ENCODE measurements at regions not wholly inside any gene's neighbourhood (a gene's known extent, or its start where the extent isn't known, plus 50 kb on each side); places are given as distances from the start of the nearest gene placed in this dataset.
A peak's percentile ranks its signal among the peaks of the same experiment; 100 is the strongest.

DNA sequence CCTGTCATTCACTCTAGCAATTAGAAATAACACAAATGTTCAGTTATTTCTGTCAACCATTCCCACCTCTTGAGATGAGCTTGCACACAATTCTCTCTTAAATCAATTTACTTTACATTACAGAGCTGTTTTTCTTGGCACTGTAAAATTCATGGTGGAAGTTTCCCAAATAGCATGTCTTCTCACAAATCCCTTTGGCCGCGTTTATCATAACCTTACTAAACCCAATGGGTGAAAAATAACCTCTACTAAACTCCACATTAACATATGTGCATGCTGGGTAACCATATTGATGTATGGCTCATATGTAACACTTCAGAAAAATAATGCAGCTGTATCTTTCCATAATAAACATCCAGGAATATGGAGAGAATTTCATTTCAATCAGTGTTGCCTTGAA lies 75.5 kb upstream of the SULT1C3 start:
- Histone ChIP-seq H3K27me3 (no peaks in the 10 kb centered on the region), H3K4me3 (no peak overlapping the region), H3K4me1 (ENCODE audit: low read depth) (no peaks in the 10 kb centered on the region), H3K27ac (no peak overlapping the region), H3K36me3 (no peaks in the 10 kb centered on the region), H3K9me3 (ENCODE audit: low read depth) (no peaks in the 10 kb centered on the region)
- no peak for DNase-seq (ENCODE audit: low read depth in 1 of 2, low spot score in 1 of 2)
- TF ChIP-seq, protein P1, sequence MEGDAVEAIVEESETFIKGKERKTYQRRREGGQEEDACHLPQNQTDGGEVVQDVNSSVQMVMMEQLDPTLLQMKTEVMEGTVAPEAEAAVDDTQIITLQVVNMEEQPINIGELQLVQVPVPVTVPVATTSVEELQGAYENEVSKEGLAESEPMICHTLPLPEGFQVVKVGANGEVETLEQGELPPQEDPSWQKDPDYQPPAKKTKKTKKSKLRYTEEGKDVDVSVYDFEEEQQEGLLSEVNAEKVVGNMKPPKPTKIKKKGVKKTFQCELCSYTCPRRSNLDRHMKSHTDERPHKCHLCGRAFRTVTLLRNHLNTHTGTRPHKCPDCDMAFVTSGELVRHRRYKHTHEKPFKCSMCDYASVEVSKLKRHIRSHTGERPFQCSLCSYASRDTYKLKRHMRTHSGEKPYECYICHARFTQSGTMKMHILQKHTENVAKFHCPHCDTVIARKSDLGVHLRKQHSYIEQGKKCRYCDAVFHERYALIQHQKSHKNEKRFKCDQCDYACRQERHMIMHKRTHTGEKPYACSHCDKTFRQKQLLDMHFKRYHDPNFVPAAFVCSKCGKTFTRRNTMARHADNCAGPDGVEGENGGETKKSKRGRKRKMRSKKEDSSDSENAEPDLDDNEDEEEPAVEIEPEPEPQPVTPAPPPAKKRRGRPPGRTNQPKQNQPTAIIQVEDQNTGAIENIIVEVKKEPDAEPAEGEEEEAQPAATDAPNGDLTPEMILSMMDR (IDR thresholded peaks at IDR 0.05; ENCODE audit: low read depth, low read length): no peak

DNA sequence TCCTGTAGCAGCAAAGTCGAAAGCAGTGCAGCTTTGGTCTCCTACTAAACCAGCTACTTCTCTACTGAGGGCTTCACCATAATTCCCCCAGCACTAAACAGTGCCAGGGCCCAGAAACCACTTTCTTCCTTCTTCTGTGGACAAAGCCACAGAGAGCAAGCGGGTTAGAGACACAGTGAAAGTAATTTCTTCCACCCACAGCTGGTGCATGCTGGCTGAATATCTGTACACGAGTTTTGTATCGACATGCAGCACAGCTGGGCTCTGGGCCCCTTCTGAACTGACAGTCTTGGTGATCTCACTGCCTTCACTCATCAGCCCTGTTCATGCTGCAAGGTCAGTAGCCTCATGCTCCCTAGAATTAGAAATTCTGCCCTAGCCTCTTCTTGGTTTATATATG lies 74.0 kb upstream of the SULT1C3 start:
- Histone ChIP-seq H3K4me1 (ENCODE audit: low read depth) (no peaks in the 10 kb centered on the region), H3K4me3 (no peak overlapping the region), H3K36me3 (no peaks in the 10 kb centered on the region), H3K27me3 (no peaks in the 10 kb centered on the region), H3K27ac (no peak overlapping the region), H3K9me3 (ENCODE audit: low read depth) (no peaks in the 10 kb centered on the region)
- DNase-seq (ENCODE audit: low read depth in 1 of 2, low spot score in 1 of 2): no peak
- TF ChIP-seq, protein P1 (IDR thresholded peaks at IDR 0.05; ENCODE audit: low read depth, low read length): no peak

DNA sequence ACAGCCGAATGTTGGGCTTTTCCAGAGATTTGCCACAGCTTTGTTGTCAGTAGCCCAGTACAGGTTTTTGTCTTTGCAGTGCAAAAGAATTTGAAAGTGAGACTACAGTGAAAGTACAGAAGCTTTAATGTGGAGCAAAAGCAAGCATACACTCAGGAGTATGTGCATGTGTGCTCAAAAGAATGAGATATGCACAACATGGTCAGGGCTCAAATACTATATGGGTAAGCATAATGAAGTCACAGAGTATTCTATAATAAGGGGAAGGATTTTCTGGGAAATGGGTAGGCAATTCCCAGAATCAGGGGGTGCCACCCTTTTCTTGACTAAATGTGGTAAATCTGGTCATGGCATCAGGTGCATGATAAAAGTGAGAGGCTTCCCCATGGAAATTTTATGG lies 72.1 kb upstream of the SULT1C3 start:
- TF ChIP-seq, protein P1 (IDR thresholded peaks at IDR 0.05; ENCODE audit: low read depth, low read length): no peak
- Histone ChIP-seq H3K4me1 (ENCODE audit: low read depth) (no peaks in the 10 kb centered on the region), H3K9me3 (ENCODE audit: low read depth) (no peaks in the 10 kb centered on the region), H3K36me3 (no peaks in the 10 kb centered on the region), H3K27ac (no peak overlapping the region), H3K4me3 (no peak overlapping the region), H3K27me3 (no peaks in the 10 kb centered on the region)
- no peak for DNase-seq (ENCODE audit: low read depth in 1 of 2, low spot score in 1 of 2)

DNA sequence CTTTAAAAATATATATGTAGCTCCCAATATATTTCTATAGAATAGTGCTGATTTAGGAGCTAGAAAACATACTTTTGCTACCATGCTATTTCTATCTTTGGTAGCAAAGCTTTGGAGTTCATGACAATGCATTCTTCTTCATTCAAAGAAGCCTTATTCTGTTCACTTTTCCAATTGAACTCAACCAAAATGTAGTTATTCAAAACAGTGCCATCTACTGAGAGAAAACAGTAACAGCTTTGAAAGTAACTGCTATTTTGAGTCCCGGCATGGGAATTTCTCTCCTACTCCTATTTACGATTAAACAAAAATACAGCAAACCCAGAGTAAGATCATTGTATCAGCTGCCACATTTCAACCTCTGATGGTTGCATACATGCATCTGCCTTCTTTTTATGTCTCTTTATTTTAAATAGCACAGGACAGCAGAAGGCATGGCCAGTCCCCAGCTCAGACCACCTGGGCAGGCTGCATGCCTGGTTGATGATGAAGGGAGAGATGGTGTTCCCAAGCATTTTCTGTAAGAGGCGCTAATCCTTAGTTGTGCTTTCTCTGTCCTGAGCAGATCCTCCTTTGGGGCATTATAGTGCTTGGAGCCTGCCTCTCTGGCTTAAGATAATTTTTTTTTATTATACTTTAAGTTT lies 69.7 kb upstream of the SULT1C3 start:
- H3K36me3 ChIP-seq: no peaks in the 10 kb centered on the region
- no peak overlapping the region for H3K27ac ChIP-seq
- H3K4me3 ChIP-seq: no peak overlapping the region
- peak; percentile 34 to 40 for DNase-seq (ENCODE audit: low read depth in 1 of 2, low spot score in 1 of 2)
- no peaks in the 10 kb centered on the region for H3K9me3 ChIP-seq (ENCODE audit: low read depth)
- no peaks in the 10 kb centered on the region for H3K27me3 ChIP-seq
- TF ChIP-seq, protein P1 (IDR thresholded peaks at IDR 0.05; ENCODE audit: low read depth, low read length): peak; percentile 47
- H3K4me1 ChIP-seq (ENCODE audit: low read depth): no peaks in the 10 kb centered on the region

DNA sequence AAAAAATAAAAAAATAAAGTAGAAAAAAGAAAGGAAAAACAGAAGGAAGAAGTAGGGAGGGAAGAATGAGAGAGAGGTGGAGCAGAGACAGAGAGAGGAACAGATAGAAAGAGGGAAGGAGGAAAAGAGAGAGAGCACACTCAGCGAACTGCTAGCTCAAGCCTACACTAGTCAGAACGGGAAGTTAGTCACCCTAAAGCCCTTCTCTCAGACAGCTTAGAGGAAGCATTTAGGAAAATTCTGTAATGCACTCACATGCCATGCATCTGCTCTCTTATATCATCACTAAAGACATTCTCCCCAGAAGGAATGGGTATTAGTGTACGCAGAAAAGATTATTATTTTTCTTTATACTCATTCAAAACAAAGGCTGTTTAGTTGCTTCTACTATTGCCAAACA lies 68.1 kb upstream of the SULT1C3 start:
- Histone ChIP-seq H3K27ac (no peak overlapping the region), H3K27me3 (no peaks in the 10 kb centered on the region), H3K4me1 (ENCODE audit: low read depth) (no peaks in the 10 kb centered on the region), H3K4me3 (no peak overlapping the region), H3K9me3 (ENCODE audit: low read depth) (no peaks in the 10 kb centered on the region), H3K36me3 (no peaks in the 10 kb centered on the region)
- TF ChIP-seq, protein P1 (IDR thresholded peaks at IDR 0.05; ENCODE audit: low read depth, low read length): no peak
- no peak for DNase-seq (ENCODE audit: low read depth in 1 of 2, low spot score in 1 of 2)
